ENCODE measurements at regions not wholly inside any gene's neighbourhood (a gene's known extent, or its start where the extent isn't known, plus 50 kb on each side); places are given as distances from the start of the nearest gene placed in this dataset.
"Not testable (repeated sequence)": the region's sequence is repeated elsewhere in the genome, so short reads cannot be mapped to it uniquely, and the experiment has no call there.

GRCh38 chr2:16739778-16740581, 74.3 kb upstream of the CYRIA start:
- H3K4me3 ChIP-seq (ENCODE audit: low read depth, low read length), result no peak overlapping the region
- TF ChIP-seq CTCF (IDR thresholded peaks at IDR 0.05; ENCODE audit: borderline replicate concordance, insufficient read depth, low read depth, low read length), result no peak

GRCh38 chr2:16738361-16739225, 73.0 kb upstream of the CYRIA start:
- no peak overlapping the region for H3K4me3 ChIP-seq (ENCODE audit: low read depth, low read length)
- no peak for TF ChIP-seq CTCF (IDR thresholded peaks at IDR 0.05; ENCODE audit: borderline replicate concordance, insufficient read depth, low read depth, low read length)

- TF ChIP-seq CTCF (IDR thresholded peaks at IDR 0.05; ENCODE audit: borderline replicate concordance, insufficient read depth, low read depth, low read length), result no peak
- H3K4me3 ChIP-seq (ENCODE audit: low read depth, low read length), result no peak overlapping the region
Observed at GRCh38 chr2:16737812-16738211, 72.2 kb upstream of the CYRIA start.

GRCh38 chr2:16736633-16737032, 71.0 kb upstream of the CYRIA start:
- TF ChIP-seq CTCF (IDR thresholded peaks at IDR 0.05; ENCODE audit: borderline replicate concordance, insufficient read depth, low read depth, low read length), result no peak
- no peak overlapping the region for H3K4me3 ChIP-seq (ENCODE audit: low read depth, low read length)

GRCh38 chr2:16729335-16729734, 63.7 kb upstream of the CYRIA start:
- TF ChIP-seq CTCF (IDR thresholded peaks at IDR 0.05; ENCODE audit: borderline replicate concordance, insufficient read depth, low read depth, low read length), result no peak
- H3K4me3 ChIP-seq (ENCODE audit: low read depth, low read length), result no peak overlapping the region

- TF ChIP-seq CTCF (IDR thresholded peaks at IDR 0.05; ENCODE audit: borderline replicate concordance, insufficient read depth, low read depth, low read length), result no peak
- H3K4me3 ChIP-seq (ENCODE audit: low read depth, low read length), result no peak overlapping the region
Observed at GRCh38 chr2:16728351-16729136, 62.9 kb upstream of the CYRIA start.

GRCh38 chr2:16727849-16728248, 62.2 kb upstream of the CYRIA start:
- H3K4me3 ChIP-seq (ENCODE audit: low read depth, low read length), result not testable (repeated sequence)
